GM19372 (cell line): ENCODE measurements at regions not wholly inside any gene's neighbourhood (a gene's known extent, or its start where the extent isn't known, plus 50 kb on each side); places are given as distances from the start of the nearest gene placed in this dataset.
"Not testable (repeated sequence)": the region's sequence is repeated elsewhere in the genome, so short reads cannot be mapped to it uniquely, and the experiment has no call there.

Experiments used
- ATAC-seq: cut with Tn5 transposase; IDR thresholded peaks from one replicate; pipeline ENCODE4 v1.9.1; 2021; ENCODE audit warnings: mild to moderate bottlenecking, low read depth, moderate library complexity; ENCODE audit not compliant: unreplicated experiment

DNA sequence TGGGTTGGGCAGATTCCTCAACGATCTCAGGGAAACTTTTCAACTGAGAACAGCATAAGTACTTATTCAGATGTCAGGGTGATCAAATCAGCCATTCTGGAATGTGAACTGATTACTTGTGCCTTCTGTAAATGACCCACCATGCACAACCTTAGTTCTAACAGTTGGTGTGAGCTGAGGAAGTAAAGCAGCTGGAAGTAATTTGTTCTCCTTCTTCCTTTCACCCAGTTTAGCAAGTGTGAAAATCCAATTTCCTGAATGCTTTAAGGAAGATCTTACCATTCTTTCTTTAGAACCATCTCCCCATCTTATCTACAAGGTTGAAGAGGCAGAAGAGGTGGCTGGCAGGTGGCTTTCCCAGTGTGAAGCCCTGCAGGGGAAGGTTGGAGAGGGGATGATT lies 781.6 kb downstream of the ETS1 start:
- ATAC-seq = no peak

DNA sequence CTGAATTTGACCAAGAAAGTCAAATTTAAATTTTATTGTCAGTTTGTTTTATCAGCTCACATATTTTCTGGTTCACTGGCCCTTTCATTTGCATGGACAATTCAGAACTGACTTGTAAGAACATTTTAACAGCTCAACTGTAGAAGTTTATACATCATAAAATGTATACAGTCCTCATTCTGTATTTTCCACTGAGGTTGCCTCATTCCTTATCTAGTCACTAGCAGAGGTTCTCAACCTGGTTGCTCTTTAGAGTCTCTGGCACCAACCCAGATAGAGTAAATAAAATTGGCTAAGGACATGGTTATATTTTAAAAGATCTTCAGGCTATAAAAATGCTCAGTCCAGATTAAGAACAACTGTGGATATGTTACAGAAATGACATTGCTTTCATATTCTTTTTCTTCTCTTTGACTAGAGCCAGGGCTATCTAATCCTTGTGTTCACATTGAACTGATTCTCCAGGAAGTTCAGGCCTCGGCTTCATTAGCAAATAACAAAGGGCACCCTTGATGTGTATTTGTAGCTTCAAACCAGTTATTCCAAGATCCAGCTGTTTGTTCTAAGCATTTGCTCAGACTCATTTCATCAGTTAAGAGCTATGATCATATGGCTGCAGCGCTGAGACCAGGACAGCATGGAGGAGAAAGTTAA lies 782.5 kb downstream of the ETS1 start:
- ATAC-seq = no peak

DNA sequence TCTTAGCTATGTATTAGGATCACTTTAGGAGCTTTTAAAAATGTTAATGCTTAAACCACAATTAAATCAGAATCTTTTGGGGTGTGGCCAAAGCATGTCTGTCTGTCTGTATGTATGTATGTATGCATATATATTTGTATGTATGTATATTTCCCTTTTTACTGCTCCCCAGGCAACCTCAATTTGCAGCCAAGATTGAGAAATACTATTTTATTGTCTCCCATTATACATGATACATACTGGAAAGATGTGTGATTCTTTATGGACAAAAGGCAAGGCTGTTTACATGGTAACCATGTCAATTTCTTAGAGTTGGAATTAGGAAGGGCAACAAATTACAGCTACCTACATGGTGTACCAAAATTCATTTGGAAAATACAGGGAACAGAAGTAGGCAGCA lies 783.6 kb downstream of the ETS1 start:
- ATAC-seq = no peak

DNA sequence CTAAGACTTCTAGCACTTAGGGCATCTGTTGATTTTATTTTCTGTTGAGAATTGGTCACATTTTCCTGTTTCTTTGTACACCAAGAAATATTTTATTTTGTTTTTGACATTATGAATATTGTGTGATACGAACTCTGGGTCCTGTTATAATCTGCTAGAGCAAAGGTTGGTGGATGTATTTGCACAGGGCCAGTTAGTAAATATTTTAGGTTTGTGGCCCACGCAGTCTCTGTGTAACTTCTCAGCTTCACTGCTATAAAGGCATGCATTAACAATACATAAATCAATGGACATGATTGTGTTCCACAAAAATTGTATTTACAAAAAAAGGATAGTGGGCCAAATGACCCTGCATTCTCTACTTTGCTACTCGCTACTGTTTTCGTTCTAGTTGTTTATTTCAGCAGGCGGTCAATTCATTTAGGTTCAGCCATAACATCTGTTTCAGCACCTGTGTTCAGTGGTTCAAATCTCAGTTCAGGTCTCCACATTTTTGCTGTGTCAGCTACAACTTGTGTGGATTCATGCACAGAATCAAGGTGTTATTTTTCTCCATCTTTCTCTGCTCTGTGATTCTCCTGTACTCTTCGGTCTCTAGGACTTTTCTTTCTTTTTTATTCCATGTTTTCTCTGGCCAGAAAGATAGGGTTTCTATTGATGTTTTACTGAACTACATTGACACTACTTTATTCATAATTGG lies 786.2 kb downstream of the ETS1 start:
- no peak for ATAC-seq

DNA sequence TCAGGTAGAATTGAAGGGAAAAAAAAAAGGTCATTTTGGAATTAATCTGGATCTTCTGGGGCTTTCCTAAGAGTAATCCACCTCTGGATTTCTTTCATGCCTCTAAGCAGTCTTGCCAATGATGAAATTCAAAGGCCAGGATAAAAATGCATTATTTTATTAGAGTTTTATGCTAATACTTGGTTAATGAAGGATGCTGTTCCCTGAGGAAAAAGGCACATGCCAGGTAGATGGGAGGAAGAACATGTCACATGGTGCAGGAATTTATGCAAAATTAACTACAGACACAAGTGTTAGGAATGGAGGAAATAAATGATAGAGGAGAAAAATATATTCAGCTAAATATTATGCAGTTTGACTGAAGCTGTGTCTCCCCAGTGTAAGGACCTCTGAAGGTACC lies 792.0 kb downstream of the ETS1 start:
- no peak for ATAC-seq

DNA sequence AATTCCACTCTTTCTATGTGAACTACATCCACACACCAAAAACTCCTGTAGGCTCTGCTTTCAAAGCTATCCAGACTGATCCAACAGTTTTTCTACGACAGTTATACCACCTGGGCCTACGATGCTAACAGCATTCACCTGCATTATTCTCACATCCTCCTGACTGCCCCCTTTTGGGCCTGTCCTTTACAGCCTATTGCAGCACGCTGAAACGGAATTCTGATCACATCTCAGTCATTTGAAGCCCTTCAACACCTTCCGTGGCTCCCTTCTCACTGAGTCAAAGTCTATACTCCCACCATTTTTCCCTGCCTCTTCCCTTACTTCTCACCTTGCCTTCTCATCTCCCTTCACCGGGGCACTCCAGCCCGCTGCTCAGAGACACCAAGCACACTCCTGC lies 791.3 kb upstream of the KIRREL3 start:
- no peak for ATAC-seq

DNA sequence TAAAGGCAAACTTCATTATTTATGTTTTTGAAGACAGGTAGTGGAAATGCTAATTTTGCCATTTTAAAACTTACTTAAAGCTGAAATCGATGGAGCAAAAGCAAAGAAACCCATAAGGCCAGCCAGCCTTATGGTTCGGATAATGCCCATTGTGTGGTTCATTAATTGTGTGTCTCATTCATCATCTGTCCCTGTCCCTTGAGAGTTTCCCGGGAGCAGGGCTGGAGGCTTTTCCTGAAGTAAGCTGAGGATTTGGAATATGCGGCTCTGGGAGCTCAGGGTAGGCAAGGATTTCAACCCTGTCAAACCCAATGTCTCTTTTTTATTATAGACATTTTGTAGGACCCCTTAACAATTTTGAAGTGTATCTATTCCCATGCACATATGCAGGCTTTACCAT lies 790.0 kb upstream of the KIRREL3 start:
- no peak for ATAC-seq

DNA sequence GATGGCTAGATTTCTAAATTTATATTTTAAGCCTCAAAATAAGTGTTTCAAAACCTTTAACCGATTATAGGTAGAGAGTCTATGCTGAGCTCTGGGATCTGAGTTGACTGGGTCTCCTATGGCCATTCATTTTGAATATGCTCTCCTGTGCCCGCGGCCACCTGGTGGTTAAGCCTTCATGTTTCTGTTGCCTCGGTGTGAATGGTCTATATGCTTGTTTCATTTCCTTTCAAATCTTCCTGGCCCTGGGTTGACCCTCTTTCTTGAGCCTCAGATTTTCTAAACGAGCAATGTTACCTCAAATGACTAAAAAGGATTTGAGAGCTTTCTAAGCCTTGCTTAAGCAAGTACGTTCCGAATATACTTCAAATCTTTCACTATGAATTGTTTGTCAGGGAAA lies 789.4 kb upstream of the KIRREL3 start:
- no peak for ATAC-seq

DNA sequence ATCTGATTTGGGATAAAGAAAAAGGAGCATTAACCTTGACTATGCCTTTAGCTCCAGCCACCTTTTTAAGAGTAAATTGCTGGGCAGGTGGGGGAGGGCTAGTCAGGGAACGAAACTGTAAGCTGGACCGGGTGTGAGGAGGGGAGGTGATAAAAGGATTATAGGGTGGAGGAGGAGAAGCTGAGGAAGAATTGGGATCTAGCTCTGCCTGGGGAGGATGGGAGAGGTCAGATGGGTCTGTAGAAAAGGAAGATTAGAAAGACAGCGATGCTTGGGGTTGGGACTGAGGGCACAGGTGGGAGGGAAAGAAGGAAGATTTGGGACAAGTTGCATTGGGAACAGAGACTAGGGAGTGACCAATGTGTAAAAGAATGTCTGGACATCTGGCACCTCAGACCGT lies 772.4 kb upstream of the KIRREL3 start:
- not testable (repeated sequence) for ATAC-seq

DNA sequence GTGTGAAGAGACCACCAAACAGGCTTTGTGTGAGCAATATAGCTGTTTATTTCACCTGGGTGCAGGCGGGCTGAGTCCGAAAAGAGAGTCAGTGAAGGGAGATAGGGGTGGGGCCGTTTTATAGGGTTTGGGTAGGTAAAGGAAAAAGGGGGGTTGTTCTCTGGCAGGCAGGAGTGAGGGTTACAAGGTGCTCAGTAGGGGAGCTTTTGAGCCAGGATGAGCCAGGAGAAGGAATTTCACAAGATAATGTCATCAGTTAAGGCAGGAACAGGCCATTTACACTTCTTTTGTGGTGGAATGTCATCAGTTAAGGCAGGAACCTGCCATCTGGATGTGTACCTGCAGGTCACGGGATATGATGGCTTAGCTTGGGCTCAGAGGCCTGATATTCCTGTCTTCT lies 768.4 kb upstream of the KIRREL3 start:
- not testable (repeated sequence) for ATAC-seq

DNA sequence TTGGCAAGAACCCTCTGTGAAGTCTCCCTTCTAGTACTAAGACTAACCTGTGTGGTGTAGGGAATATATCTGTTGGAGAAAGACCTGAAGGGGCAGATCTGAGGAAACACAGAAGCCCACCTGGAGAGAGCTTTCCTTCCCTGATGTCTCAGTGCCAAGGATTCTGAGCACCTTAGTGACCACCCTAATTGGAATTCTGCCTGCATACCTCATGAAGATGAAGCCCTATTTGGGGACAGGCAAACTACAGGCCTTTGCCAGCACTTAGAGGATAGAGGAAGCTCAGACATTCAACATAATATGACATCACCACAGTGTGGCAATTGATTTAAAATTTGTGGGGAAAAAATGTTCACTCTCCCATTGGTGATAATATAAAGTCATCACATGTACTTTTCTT lies 766.2 kb upstream of the KIRREL3 start:
- no peak for ATAC-seq

DNA sequence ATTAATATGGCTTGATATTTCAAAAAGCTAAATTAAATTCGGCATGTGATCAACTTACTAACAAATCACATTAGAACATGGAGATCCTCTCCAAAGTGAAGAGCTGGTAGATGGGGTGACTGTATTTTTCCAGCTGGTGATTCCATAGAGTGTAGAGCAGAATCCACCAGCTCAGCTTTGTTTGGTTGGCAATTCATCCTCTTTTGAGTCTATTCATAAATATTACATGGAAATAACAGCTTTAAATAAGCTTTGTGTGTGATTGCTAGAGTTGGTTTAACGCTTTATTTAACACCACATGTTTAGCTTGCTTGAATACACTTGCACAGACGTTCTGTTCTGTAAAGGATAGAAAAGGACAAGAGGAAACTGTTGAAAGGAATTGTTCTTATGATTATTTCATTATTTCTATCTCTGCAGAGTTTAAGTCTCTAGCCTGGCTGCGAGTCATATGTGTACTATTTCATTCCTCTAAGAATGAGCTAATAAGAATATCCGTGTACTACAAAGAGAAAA lies 738.3 kb upstream of the KIRREL3 start:
- no peak for ATAC-seq

DNA sequence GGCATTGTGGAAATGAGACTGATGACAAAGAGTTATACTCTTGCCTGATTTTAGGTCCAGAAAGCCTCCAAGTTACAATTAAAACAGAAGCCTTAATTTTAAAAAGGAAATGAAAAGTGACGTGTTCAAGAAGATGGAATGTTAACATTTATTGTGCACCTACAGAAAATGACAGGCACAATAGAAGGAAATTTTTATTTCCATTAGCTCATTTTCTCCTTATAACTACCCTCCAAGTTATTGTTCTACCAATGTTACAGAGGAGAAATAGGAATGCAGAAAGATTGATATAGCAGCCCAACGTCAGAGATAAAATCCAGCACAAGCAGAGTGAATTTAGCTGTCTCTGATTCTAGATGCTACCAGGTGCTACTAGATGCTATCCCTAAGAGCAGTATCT lies 736.9 kb upstream of the KIRREL3 start:
- ATAC-seq = no peak

DNA sequence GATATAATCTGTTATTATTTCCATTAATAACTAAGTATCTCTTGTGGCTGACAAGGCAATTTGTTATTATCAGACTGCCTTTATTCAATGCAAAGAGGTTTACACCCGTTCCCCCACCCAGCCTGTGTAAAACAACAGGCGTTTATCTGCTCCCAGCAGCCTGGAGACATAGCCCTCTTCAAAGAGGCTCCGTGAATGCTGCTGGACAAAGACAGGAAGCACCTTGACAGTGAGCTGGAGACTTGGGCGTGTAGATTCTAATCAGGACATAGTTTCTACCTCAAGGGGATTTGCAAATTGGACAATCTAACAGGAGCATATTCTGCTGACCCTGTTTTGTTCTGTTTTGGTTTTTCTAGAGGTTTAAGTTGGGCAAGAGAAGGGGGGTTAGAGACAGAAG lies 733.0 kb upstream of the KIRREL3 start:
- ATAC-seq = no peak

DNA sequence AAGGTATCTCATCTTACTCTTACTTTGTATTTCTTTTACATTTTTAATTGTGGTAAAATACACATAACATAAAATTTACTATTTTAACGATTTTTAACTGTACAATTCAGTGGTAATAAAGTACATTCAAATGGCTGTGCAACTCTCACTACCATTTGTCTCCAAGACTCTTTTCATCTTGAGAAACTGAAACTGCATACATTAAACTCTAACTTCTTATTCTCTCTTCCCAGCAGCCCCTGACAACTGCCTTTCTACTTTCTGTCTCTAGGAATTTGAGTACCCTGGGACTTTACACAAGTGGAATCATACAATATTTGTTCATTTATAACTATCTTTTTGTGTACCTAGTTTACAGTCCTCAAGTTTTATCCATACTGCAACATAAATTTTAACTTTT lies 725.8 kb upstream of the KIRREL3 start:
- ATAC-seq = no peak

DNA sequence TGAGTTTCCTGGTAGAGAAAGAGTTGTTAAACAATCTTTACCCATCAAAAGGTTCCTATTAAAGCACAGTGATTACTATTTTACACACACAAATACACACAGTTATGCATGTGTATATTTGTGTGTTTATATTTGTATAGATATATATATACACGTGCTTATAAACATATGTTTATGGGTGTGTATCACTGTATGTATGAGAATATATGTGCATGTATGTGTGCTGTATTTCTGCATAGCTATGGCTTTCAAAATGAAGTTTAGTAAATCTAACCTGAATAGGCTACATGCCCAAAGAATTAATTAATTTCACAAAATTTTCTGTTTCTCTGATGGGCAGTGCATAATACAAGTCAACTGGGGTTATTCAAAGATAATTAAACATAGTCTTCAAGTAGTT lies 723.1 kb upstream of the KIRREL3 start:
- ATAC-seq = no peak

DNA sequence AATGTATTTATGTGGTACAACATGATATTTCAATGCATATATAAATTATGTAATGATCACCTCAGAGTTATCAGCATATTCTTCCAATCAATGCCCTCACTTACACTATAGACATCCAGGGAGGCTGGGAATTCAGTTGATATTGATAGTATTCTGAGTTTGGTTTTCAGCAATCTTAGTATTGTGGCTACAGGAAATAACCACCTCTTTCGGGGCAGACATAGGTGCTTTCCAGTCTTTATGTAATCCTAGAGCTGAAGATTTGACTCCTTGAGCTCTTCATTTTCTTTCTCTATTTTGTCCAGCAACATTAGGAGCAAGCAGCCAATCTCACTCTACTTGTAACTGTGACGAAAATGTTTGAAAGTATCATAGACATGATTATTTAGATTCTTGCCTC lies 712.7 kb upstream of the KIRREL3 start:
- no peak for ATAC-seq

DNA sequence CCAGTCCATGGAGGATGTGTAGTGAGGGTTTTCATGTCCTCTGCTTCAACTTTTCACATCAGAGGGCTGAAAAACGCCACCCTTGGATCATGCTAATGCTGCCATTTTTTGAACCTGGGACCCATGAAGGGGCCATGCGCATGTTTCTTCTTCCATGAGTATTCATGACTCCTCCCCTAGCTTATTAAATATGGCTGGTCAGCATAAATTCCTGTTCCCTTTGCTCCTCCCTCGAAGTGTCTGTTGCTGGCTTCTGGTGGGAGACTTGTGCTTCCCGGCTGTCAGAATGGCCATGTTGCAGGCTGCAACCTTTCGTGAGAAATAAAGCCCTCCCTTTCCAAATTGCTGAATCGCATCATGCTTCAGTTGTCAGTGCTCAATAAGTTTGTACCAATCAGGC lies 711.2 kb upstream of the KIRREL3 start:
- ATAC-seq = no peak

DNA sequence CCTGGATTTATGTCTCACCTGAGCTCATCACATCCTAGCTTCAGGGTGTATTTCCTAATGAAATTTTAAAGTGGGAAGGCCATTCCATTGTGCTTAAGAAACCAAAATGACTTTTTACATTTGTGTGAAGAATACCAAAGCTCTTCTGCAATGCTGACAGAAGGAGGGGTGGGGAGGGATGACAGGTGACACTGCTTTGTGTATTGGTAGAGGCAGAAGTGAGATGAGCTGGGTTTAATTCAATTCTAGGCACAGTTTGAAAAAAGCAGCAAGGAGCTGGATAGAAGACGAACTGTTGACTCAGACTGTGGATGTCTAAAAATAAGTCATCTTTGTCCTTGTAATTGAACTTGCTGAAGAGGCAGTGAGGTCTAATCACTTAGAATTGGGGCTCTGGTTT lies 710.3 kb upstream of the KIRREL3 start:
- ATAC-seq = no peak

DNA sequence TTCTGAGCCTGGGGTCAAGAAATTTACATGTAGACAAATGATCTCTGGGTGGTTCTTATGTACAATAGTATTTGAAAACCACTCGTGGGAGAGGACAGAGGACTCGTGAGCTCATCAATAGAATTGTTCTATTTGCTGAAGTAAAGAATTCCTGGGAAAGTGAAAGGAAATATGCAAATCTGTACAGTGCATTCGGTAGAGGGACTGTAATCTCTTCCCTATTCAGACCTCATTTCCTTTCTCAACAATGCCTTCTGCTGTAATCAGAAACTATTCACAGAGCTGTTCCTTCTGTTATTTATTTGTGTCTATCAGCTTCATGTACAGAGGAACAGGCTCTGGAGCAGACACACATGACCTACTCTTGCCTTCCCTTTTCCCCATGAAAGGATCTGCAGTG lies 709.4 kb upstream of the KIRREL3 start:
- ATAC-seq = no peak

DNA sequence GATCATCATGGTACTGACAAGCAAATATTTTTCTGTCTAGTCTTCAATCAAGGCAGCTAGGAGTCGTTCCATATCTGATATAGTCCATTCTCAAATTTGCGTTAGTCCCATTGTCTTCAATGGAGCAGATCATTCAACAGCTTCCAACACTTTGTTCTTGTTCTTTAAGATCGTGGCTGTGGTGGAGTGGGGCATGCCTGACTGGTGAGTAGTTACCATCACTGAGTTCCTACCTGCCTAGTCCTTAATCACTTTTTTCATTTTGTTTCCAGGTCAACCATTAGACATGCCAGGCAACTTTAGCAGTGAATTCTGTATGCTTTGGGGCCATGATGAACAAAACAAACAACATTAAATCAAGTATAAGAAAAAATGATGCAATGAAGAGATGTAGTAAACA lies 693.1 kb upstream of the KIRREL3 start:
- ATAC-seq = no peak

DNA sequence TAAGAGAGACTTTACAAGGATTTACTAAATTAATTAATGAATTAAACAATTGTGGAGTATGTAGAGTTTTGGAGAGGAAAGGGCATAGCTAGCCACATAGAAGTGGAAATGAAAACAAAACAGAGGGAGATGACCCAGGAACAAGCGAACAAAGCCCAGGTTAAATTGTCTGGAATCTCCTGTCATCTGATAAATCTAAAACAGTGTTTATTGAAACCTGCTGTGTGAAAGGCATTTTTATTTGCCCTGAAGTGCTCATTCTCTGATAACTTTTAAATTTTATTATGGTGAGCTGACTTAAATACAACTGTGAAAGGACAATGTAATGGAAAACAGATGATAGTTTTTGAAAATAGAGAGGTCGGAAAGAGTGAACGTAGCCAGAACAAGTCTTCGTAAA lies 682.8 kb upstream of the KIRREL3 start:
- ATAC-seq = no peak
